ENCODE measurements at regions not wholly inside any gene's neighbourhood (a gene's known extent, or its start where the extent isn't known, plus 50 kb on each side); places are given as distances from the start of the nearest gene placed in this dataset.
"Not testable (repeated sequence)": the region's sequence is repeated elsewhere in the genome, so short reads cannot be mapped to it uniquely, and the experiment has no call there.

- H3K4me1 ChIP-seq, result no peaks in the 10 kb centered on the region
- H3K36me3 ChIP-seq, result no peaks in the 10 kb centered on the region
- H3K27ac ChIP-seq, result no peak overlapping the region
- no peak for DNase-seq
- no peak overlapping the region for H3K4me3 ChIP-seq
- 74 to 80% methylated on average over 9 to 16 of the region's 17 CpGs for WGBS, 2 donors (ENCODE audit: low coverage in 1 of 2)
- in situ Hi-C loops (cut with MboI; ENCODE audit: low pct_ligation_motif_present in 1 of 4, low pct_unique_long_range_greater_than_20kb in 1 of 4, low sequenced_read_pairs in 3 of 4) (no loop called here), intact Hi-C loops (cut with DNase I; ENCODE audit: low total_unique reads) (no loop called here)
- no peaks in the 10 kb centered on the region for H3K9me3 ChIP-seq
- TF ChIP-seq CTCF (IDR thresholded peaks at IDR 0.05), result no peak
- TF ChIP-seq EP300 (IDR thresholded peaks at IDR 0.05; ENCODE audit: low read depth), result no peak
- no peak for TF ChIP-seq POLR2AphosphoS5 (IDR thresholded peaks at IDR 0.05)
- no peak for TF ChIP-seq POLR2A (IDR thresholded peaks at IDR 0.05)
- H3K27me3 ChIP-seq, result no peaks in the 10 kb centered on the region
These were observed 114.9 kb downstream of the TMEM121 start for GRCh38 chr14:105641075-105641937.

GRCh38 chr14:105641951-105642350 is 115.6 kb downstream of the TMEM121 start:
- H3K27me3 ChIP-seq; intact Hi-C loops (cut with DNase I; ENCODE audit: low total_unique reads); DNase-seq; in situ Hi-C loops (cut with MboI; ENCODE audit: low pct_ligation_motif_present in 1 of 4, low pct_unique_long_range_greater_than_20kb in 1 of 4, low sequenced_read_pairs in 3 of 4); H3K4me3 ChIP-seq; H3K9me3 ChIP-seq; H3K4me1 ChIP-seq; H3K36me3 ChIP-seq; H3K27ac ChIP-seq: not testable (repeated sequence)
- no CpG with 5 or more reads among the region's 12 CpGs for WGBS, 2 donors (ENCODE audit: low coverage in 1 of 2)

GRCh38 chr14:105642486-105642885 is 116.1 kb downstream of the TMEM121 start:
- WGBS, 2 donors (ENCODE audit: low coverage in 1 of 2), result no CpG with 5 or more reads among the region's 19 CpGs
- DNase-seq; H3K9me3 ChIP-seq; H3K27me3 ChIP-seq; H3K36me3 ChIP-seq; in situ Hi-C loops (cut with MboI; ENCODE audit: low pct_ligation_motif_present in 1 of 4, low pct_unique_long_range_greater_than_20kb in 1 of 4, low sequenced_read_pairs in 3 of 4); intact Hi-C loops (cut with DNase I; ENCODE audit: low total_unique reads); H3K27ac ChIP-seq; H3K4me3 ChIP-seq; H3K4me1 ChIP-seq: not testable (repeated sequence)

GRCh38 chr14:105643406-105644052 is 117.1 kb downstream of the TMEM121 start:
- intact Hi-C loops (cut with DNase I; ENCODE audit: low total_unique reads); in situ Hi-C loops (cut with MboI; ENCODE audit: low pct_ligation_motif_present in 1 of 4, low pct_unique_long_range_greater_than_20kb in 1 of 4, low sequenced_read_pairs in 3 of 4); DNase-seq; H3K36me3 ChIP-seq; H3K27me3 ChIP-seq; H3K4me1 ChIP-seq; H3K9me3 ChIP-seq; H3K27ac ChIP-seq; H3K4me3 ChIP-seq: not testable (repeated sequence)
- 81% methylated on average over 12 to 28 of the region's 30 CpGs for WGBS, 2 donors (ENCODE audit: low coverage in 1 of 2)

- H3K4me3 ChIP-seq; H3K27ac ChIP-seq; H3K9me3 ChIP-seq; intact Hi-C loops (cut with DNase I; ENCODE audit: low total_unique reads); H3K27me3 ChIP-seq; in situ Hi-C loops (cut with MboI; ENCODE audit: low pct_ligation_motif_present in 1 of 4, low pct_unique_long_range_greater_than_20kb in 1 of 4, low sequenced_read_pairs in 3 of 4); DNase-seq; H3K36me3 ChIP-seq; H3K4me1 ChIP-seq: not testable (repeated sequence)
- 96% methylated on average over 8 of the region's 11 CpGs; no CpG with 5 or more reads in 1 of the 2 donors for WGBS, 2 donors (ENCODE audit: low coverage in 1 of 2)
These were observed 117.7 kb downstream of the TMEM121 start for GRCh38 chr14:105644053-105644435.

- H3K9me3 ChIP-seq; DNase-seq; in situ Hi-C loops (cut with MboI; ENCODE audit: low pct_ligation_motif_present in 1 of 4, low pct_unique_long_range_greater_than_20kb in 1 of 4, low sequenced_read_pairs in 3 of 4); H3K27ac ChIP-seq; H3K36me3 ChIP-seq; H3K27me3 ChIP-seq; intact Hi-C loops (cut with DNase I; ENCODE audit: low total_unique reads); H3K4me3 ChIP-seq; H3K4me1 ChIP-seq: not testable (repeated sequence)
- WGBS, 2 donors (ENCODE audit: low coverage in 1 of 2), result 86% methylated on average over 16 of the region's 19 CpGs; no CpG with 5 or more reads in 1 of the 2 donors
These were observed 118.1 kb downstream of the TMEM121 start for GRCh38 chr14:105644457-105644856.

- H3K4me3 ChIP-seq; H3K27ac ChIP-seq; H3K27me3 ChIP-seq; H3K9me3 ChIP-seq; in situ Hi-C loops (cut with MboI; ENCODE audit: low pct_ligation_motif_present in 1 of 4, low pct_unique_long_range_greater_than_20kb in 1 of 4, low sequenced_read_pairs in 3 of 4); intact Hi-C loops (cut with DNase I; ENCODE audit: low total_unique reads); DNase-seq; H3K4me1 ChIP-seq; H3K36me3 ChIP-seq: not testable (repeated sequence)
- no CpG with 5 or more reads among the region's 14 CpGs for WGBS, 2 donors (ENCODE audit: low coverage in 1 of 2)
These were observed 118.5 kb downstream of the TMEM121 start for GRCh38 chr14:105644891-105645290.

- H3K4me1 ChIP-seq; H3K36me3 ChIP-seq; H3K27ac ChIP-seq; H3K4me3 ChIP-seq; H3K9me3 ChIP-seq; intact Hi-C loops (cut with DNase I; ENCODE audit: low total_unique reads); DNase-seq; H3K27me3 ChIP-seq; in situ Hi-C loops (cut with MboI; ENCODE audit: low pct_ligation_motif_present in 1 of 4, low pct_unique_long_range_greater_than_20kb in 1 of 4, low sequenced_read_pairs in 3 of 4): not testable (repeated sequence)
- no CpG with 5 or more reads among the region's 6 CpGs for WGBS, 2 donors (ENCODE audit: low coverage in 1 of 2)
These were observed 119.0 kb downstream of the TMEM121 start for GRCh38 chr14:105645389-105645788.
